Activated B cell treated with CpG ODN at 0.5 μM for 24 hours (primary cell): ENCODE measurements at regions not wholly inside any gene's neighbourhood (a gene's known extent, or its start where the extent isn't known, plus 50 kb on each side); places are given as distances from the start of the nearest gene placed in this dataset.

Experiments used
- ATAC-seq: fragments of 200-7000 bp; cut with Tn5 transposase; one replicate; pipeline ENCODE4 v1.10.0; 2021; ENCODE audit warnings: low read depth, mild to moderate bottlenecking, moderate library complexity
- CTCF ChIA-PET: fragments of 350-600 bp; sonication (Branson Sonifier 250); formaldehyde crosslinking; loops from one replicate; lab custom pipeline; 2021; ENCODE audit warnings: antibody characterized with exemption; lab: Charles Lee
- POLR2A ChIA-PET: fragments of 350-600 bp; sonication (Branson Sonifier 250); formaldehyde crosslinking; loops from one replicate; lab custom pipeline; 2021; ENCODE audit warnings: antibody characterized with exemption; lab: Charles Lee
- DNase-seq: peaks from one replicate; pipeline ENCODE4 v3.0.0; 2022
- H3K27ac Mint-ChIP-seq: one replicate; pipeline ENCODE4 v1.8.0; 2020; ENCODE audit warnings: mixed read lengths
- H3K27me3 Mint-ChIP-seq: one replicate; pipeline ENCODE4 v1.8.0; 2021; ENCODE audit warnings: mixed read lengths
- H3K36me3 Mint-ChIP-seq: one replicate; pipeline ENCODE4 v1.8.0; 2021; ENCODE audit warnings: low read depth, mixed read lengths
- H3K4me1 Mint-ChIP-seq: one replicate; pipeline ENCODE4 v1.8.0; 2021; ENCODE audit warnings: mixed read lengths
- H3K4me3 Mint-ChIP-seq: one replicate; pipeline ENCODE4 v1.8.0; 2020; ENCODE audit warnings: mild to moderate bottlenecking, mixed read lengths
- H3K9me3 Mint-ChIP-seq: one replicate; pipeline ENCODE4 v1.8.0; 2020; ENCODE audit warnings: mixed read lengths
- CTCF ChIP-seq: fragments of 200-600 bp; IDR thresholded peaks from one replicate; pipeline ENCODE4 v1.8.0; 2022; ENCODE audit warnings: antibody characterized with exemption, mild to moderate bottlenecking
- intact Hi-C: fragments of 100-400 bp; cut with micrococcal nuclease; formaldehyde crosslinking; loops from one replicate; pipeline ENCODE4 v1.15.1; 2024

DNA sequence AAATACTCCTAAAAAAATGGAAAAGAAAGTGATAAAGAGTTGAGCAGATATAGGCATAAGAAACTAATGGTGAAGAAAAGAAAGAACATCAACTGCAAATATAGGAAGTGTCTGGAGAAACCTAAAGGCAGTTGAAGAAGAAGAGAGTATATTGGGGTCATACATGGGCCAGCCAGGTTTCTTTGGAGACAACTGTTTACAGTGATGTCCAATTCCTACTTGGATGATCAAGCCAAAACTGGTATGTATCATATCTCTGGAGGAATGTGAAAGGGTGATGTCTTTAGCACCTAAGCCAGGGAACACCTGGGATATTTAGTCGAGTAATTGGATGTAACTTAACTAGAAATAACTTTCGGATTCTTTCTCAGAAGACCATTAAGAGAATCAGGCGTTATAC, 129.3 kb upstream of the FLRT2 start:
- CTCF ChIA-PET: no interaction called here

GRCh38 chr14:85401384-85401783, 128.6 kb upstream of the FLRT2 start:
- intact Hi-C loops: no loop called here
- ATAC-seq (no peak), DNase-seq (no peak)
- H3K4me1 Mint-ChIP-seq: no peaks in the 10 kb centered on the region
- ChIA-PET CTCF (no interaction called here), POLR2A (no interaction called here)
- H3K27ac Mint-ChIP-seq: no peak overlapping the region
- H3K36me3 Mint-ChIP-seq: no peaks in the 10 kb centered on the region
- no peak overlapping the region for H3K4me3 Mint-ChIP-seq
- no peaks in the 10 kb centered on the region for H3K27me3 Mint-ChIP-seq
- no peak for TF ChIP-seq CTCF
- H3K9me3 Mint-ChIP-seq: no peaks in the 10 kb centered on the region

More for the DNA sequence above, 129.3 kb upstream of the FLRT2 start:
- no peak for TF ChIP-seq CTCF
- Mint-ChIP-seq H3K9me3 (no peaks in the 10 kb centered on the region), H3K4me1 (no peaks in the 10 kb centered on the region), H3K27ac (no peak overlapping the region), H3K27me3 (no peaks in the 10 kb centered on the region), H3K4me3 (no peak overlapping the region), H3K36me3 (no peaks in the 10 kb centered on the region)
- intact Hi-C loops: no loop called here
- ATAC-seq (no peak), DNase-seq (no peak)
- POLR2A ChIA-PET: no interaction called here

- ATAC-seq (no peak), DNase-seq (no peak)
- Mint-ChIP-seq H3K27ac (no peak overlapping the region), H3K36me3 (no peaks in the 10 kb centered on the region), H3K4me3 (no peak overlapping the region), H3K9me3 (peaks cover 2% of the 10 kb centered on the region), H3K27me3 (no peaks in the 10 kb centered on the region), H3K4me1 (no peaks in the 10 kb centered on the region)
- POLR2A ChIA-PET: no interaction called here
- CTCF ChIA-PET: no interaction called here
- TF ChIP-seq CTCF: no peak
- intact Hi-C loops: no loop called here
Observed at GRCh38 chr14:85402569-85403162, 127.3 kb upstream of the FLRT2 start.

DNA sequence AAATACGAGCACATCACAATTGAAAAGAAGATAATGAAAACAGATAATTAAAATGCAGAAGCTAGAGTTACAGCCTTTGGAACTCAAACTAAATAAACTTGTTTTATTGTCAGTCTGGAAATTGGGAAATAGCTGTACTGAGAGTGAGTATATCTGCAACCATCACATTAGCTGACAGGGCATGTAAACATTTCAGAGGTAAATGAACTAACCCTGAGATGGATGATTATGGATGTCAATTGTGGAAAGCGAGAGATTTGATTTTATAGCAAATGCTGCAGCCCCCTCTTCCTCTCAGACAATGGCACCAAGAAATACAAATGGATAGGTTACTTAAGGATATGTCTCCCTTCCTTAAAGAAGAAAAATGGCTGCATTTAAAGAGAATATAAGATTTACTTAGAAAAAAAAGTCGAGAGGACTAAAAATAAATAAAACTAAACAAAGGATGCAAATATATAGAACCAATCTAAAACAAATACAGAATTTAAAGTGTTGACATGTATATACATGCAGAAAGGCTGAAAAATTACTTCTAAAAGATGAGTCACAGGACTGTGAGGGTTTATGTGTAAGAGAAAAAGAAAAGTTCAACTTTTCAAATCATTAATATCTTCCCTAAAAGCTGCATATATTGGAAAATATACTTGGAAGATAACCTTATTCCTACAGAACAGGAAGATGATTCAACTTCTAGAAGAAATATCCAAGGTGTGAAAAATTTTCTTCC, 120.3 kb upstream of the FLRT2 start:
- intact Hi-C loops: no loop called here
- CTCF ChIA-PET: no interaction called here
- Mint-ChIP-seq H3K36me3 (no peaks in the 10 kb centered on the region), H3K27ac (no peak overlapping the region), H3K4me3 (no peak overlapping the region), H3K27me3 (no peaks in the 10 kb centered on the region), H3K9me3 (peaks cover 8% of the 10 kb centered on the region), H3K4me1 (no peaks in the 10 kb centered on the region)
- ATAC-seq: no peak
- no peak for DNase-seq
- POLR2A ChIA-PET: no interaction called here
- no peak for TF ChIP-seq CTCF

DNA sequence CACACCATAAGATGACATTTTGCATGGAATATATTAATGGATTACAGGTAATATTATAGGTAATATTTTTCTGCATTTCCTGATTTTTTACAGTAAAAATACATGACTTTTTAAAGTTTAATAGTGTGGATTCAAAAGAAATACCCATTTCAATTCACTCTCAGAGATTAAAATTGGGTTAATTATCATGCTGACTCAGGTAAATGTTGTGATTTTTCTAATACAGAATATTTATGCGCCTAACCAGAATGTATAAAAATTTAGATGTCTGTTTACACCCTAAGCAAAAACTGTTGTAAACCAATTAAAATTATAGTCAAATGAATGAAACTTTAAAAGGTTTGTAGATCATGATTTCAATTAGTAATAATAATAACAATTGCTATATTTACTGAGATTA, 117.2 kb upstream of the FLRT2 start:
- Mint-ChIP-seq H3K36me3 (no peaks in the 10 kb centered on the region), H3K4me3 (no peak overlapping the region), H3K27ac (no peak overlapping the region), H3K9me3 (peaks cover 7% of the 10 kb centered on the region), H3K4me1 (no peaks in the 10 kb centered on the region), H3K27me3 (no peaks in the 10 kb centered on the region)
- DNase-seq: no peak
- intact Hi-C loops: no loop called here
- CTCF ChIA-PET: no interaction called here
- POLR2A ChIA-PET: no interaction called here
- no peak for TF ChIP-seq CTCF
- no peak for ATAC-seq
